Astrocyte (in vitro differentiated cells and primary cell): ENCODE measurements at regions not wholly inside any gene's neighbourhood (a gene's known extent, or its start where the extent isn't known, plus 50 kb on each side); places are given as distances from the start of the nearest gene placed in this dataset.

Experiments used
- EZH2 ChIP-seq: IDR thresholded peaks from 2 replicates; pipeline ENCODE4 v1.6.1; 2012; ENCODE audit warnings: mild to moderate bottlenecking, low read length, inconsistent platforms; ENCODE audit not compliant: insufficient read depth
- TF ChIP-seq, protein P1 (sequence below): IDR thresholded peaks from 2 replicates; pipeline ENCODE4 v1.5.1; 2011; ENCODE audit warnings: low read depth, mild to moderate bottlenecking, inconsistent platforms, low read length, moderate library complexity; ENCODE audit not compliant: insufficient read depth

DNA sequence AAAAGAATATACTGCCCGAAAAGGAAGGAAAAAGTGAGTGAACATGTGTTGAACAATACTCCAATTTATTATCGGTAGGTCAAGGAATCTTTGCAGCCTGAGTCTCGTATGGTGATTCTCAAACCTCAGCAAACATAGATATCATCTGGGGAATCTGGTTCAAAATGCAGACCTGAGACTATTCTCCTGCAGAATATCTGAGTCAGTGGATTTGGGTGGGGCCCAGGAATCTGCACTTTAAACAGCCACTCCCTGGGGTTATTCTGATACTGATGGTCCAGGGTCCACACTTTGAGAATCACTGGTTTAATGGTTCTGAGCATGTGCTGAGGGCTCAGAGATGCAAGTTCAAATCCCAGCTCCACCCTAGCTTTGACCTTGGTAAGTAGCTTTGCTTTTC lies 53.6 kb upstream of the GRK3 start:
- TF ChIP-seq, protein P1, sequence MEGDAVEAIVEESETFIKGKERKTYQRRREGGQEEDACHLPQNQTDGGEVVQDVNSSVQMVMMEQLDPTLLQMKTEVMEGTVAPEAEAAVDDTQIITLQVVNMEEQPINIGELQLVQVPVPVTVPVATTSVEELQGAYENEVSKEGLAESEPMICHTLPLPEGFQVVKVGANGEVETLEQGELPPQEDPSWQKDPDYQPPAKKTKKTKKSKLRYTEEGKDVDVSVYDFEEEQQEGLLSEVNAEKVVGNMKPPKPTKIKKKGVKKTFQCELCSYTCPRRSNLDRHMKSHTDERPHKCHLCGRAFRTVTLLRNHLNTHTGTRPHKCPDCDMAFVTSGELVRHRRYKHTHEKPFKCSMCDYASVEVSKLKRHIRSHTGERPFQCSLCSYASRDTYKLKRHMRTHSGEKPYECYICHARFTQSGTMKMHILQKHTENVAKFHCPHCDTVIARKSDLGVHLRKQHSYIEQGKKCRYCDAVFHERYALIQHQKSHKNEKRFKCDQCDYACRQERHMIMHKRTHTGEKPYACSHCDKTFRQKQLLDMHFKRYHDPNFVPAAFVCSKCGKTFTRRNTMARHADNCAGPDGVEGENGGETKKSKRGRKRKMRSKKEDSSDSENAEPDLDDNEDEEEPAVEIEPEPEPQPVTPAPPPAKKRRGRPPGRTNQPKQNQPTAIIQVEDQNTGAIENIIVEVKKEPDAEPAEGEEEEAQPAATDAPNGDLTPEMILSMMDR: no peak
- no peak for TF ChIP-seq EZH2
